CD4-positive, alpha-beta T cell (primary cell): ENCODE measurements at regions not wholly inside any gene's neighbourhood (a gene's known extent, or its start where the extent isn't known, plus 50 kb on each side); places are given as distances from the start of the nearest gene placed in this dataset.

ENCODE experiments used
- ATAC-seq: fragments of 200-7000 bp; cut with Tn5 transposase; one replicate; pipeline ENCODE4 v1.10.0; 2022; ENCODE audit warnings: mild to moderate bottlenecking; ENCODE audit not compliant: poor library complexity
- CTCF ChIA-PET: fragments of 350-600 bp; sonication (Branson Sonifier 250); formaldehyde crosslinking; loops from one replicate; lab custom pipeline; 2021; ENCODE audit warnings: antibody characterized with exemption, inconsistent platforms; lab: Charles Lee
- POLR2A ChIA-PET: fragments of 350-600 bp; sonication (Branson Sonifier 250); formaldehyde crosslinking; loops from one replicate; lab custom pipeline; 2021; ENCODE audit warnings: antibody characterized with exemption, inconsistent platforms; lab: Charles Lee
- DNase-seq, 14 experiments: peaks; one replicate each; pipeline ENCODE4 v3.0.0-alpha.2; 2013 to 2020; ENCODE audit warnings: mixed read lengths in 2 of 14
- H3K27ac ChIP-seq, 2 donors: one replicate each; pipeline versions ENCODE4 v1.5.1 to v1.7.0; 2013; ENCODE audit warnings: low read length in 2 of 2, low read depth in 1 of 2, mild to moderate bottlenecking in 1 of 2
- H3K27me3 ChIP-seq, 2 experiments: 1 replicate in 1 of 2; 2 replicates in 1 of 2; pipeline versions ENCODE4 v1.6.1 to v1.7.0; 2013; ENCODE audit warnings: low read length in 2 of 2, control low read depth in 1 of 2, mild to moderate bottlenecking in 1 of 2, moderate library complexity in 1 of 2; ENCODE audit not compliant: insufficient read depth in 2 of 2, control insufficient read depth in 1 of 2
- H3K36me3 ChIP-seq: one replicate; pipeline ENCODE4 v1.6.1; 2013; ENCODE audit warnings: low read length, control low read depth; ENCODE audit not compliant: insufficient read depth
- H3K4me1 ChIP-seq: one replicate; pipeline ENCODE4 v1.6.1; 2013; ENCODE audit warnings: low read length, control low read depth; ENCODE audit not compliant: insufficient read depth
- H3K4me3 ChIP-seq: one replicate; pipeline ENCODE4 v1.5.1; 2013; ENCODE audit warnings: mild to moderate bottlenecking, low read length, moderate library complexity
- H3K9me3 ChIP-seq, 2 experiments: 1 replicate in 1 of 2; 2 replicates in 1 of 2; pipeline versions ENCODE4 v1.6.1 to v1.7.0; 2013; ENCODE audit warnings: low read length in 2 of 2, mild to moderate bottlenecking in 2 of 2, control low read depth in 1 of 2, moderate library complexity in 1 of 2; ENCODE audit not compliant: control insufficient read depth in 1 of 2, insufficient read depth in 1 of 2
- H3K27ac Mint-ChIP-seq: one replicate; pipeline ENCODE4 v1.8.0; 2020; ENCODE audit warnings: mixed read lengths
- H3K27me3 Mint-ChIP-seq: one replicate; pipeline ENCODE4 v1.8.0; 2021; ENCODE audit warnings: mixed read lengths
- H3K36me3 Mint-ChIP-seq: one replicate; pipeline ENCODE4 v1.8.0; 2021; ENCODE audit warnings: low read depth, mixed read lengths
- H3K4me1 Mint-ChIP-seq: one replicate; pipeline ENCODE4 v1.8.0; 2021; ENCODE audit warnings: low read depth, mixed read lengths
- H3K4me3 Mint-ChIP-seq: one replicate; pipeline ENCODE4 v1.8.0; 2020; ENCODE audit warnings: mild to moderate bottlenecking, mixed read lengths
- H3K9me3 Mint-ChIP-seq: one replicate; pipeline ENCODE4 v1.8.0; 2020; ENCODE audit warnings: mixed read lengths
- intact Hi-C, 2 experiments: fragments of 100-400 bp; cut with DNase I in 1 of 2; cut with micrococcal nuclease in 1 of 2; formaldehyde crosslinking; loops; one replicate each; pipeline versions ENCODE4 v1.15.1 to v1.9.0; 2023 to 2025; cut with DNase I, micrococcal nuclease
- TF ChIP-seq, protein P1 (sequence below): fragments of 200-600 bp; IDR thresholded peaks from one replicate; pipeline ENCODE4 v1.8.0; 2022; ENCODE audit warnings: antibody characterized with exemption, mild to moderate bottlenecking

DNA sequence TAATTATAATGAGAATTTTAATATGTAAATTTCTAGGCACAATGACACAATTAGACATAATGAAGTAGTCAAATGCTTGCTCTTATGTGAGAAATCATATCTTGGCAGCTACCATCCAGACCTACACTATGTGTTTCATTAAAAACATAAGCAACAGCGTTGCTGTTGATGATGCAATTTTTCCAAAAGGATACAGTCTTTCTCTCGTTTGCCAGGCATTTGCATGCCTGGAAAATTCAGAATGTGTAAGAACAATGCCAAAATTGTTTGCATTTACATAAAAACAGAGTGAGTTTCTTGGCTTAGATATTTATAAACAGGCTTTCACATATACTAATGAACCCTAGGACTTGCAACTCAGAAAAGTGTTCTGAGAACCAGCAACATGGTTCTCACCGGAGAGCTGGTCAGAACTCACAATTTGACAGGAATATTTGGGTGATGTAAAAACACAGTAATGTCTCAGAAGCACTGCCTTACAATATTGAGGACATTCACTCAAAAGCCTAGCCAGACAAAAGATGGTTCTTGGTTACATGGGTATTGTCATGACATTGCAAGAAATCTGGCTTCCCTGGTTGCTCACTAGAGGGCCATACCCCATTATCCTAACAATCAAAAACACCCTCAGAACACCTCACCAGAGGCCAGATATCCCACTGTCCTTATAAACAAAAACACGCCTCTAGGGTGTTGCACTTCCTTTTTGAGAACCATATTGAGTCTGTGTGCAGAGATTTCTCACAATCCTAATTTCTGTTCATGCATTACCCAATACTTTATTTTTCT is 1029.0 kb upstream of the AGA start:
- Mint-ChIP-seq H3K4me3 (no peak overlapping the region), H3K4me1 (no peaks in the 10 kb centered on the region), H3K27me3 (no peaks in the 10 kb centered on the region), H3K36me3 (no peaks in the 10 kb centered on the region), H3K9me3 (peaks cover 7% of the 10 kb centered on the region), H3K27ac (no peak overlapping the region)
- H3K4me1 ChIP-seq = no peaks in the 10 kb centered on the region
- CTCF ChIA-PET = no interaction called here
- TF ChIP-seq, protein P1, sequence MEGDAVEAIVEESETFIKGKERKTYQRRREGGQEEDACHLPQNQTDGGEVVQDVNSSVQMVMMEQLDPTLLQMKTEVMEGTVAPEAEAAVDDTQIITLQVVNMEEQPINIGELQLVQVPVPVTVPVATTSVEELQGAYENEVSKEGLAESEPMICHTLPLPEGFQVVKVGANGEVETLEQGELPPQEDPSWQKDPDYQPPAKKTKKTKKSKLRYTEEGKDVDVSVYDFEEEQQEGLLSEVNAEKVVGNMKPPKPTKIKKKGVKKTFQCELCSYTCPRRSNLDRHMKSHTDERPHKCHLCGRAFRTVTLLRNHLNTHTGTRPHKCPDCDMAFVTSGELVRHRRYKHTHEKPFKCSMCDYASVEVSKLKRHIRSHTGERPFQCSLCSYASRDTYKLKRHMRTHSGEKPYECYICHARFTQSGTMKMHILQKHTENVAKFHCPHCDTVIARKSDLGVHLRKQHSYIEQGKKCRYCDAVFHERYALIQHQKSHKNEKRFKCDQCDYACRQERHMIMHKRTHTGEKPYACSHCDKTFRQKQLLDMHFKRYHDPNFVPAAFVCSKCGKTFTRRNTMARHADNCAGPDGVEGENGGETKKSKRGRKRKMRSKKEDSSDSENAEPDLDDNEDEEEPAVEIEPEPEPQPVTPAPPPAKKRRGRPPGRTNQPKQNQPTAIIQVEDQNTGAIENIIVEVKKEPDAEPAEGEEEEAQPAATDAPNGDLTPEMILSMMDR = no peak
- H3K4me3 ChIP-seq = no peak overlapping the region
- H3K27me3 ChIP-seq = no peaks in the 10 kb centered on the region
- no peak for DNase-seq
- POLR2A ChIA-PET = no interaction called here
- no peaks in the 10 kb centered on the region for H3K9me3 ChIP-seq
- ATAC-seq = no peak
- no peak overlapping the region for H3K27ac ChIP-seq
- intact Hi-C loops = no loop called here
- H3K36me3 ChIP-seq = no peaks in the 10 kb centered on the region

GRCh38 chr4:178471994-178472393 is 1029.8 kb upstream of the AGA start:
- TF ChIP-seq, protein P1 = no peak
- H3K27ac ChIP-seq = no peak overlapping the region
- POLR2A ChIA-PET = no interaction called here
- no peaks in the 10 kb centered on the region for H3K36me3 ChIP-seq
- ATAC-seq = no peak
- H3K9me3 ChIP-seq = no peaks in the 10 kb centered on the region
- CTCF ChIA-PET = no interaction called here
- intact Hi-C loops = no loop called here
- Mint-ChIP-seq H3K27ac (no peak overlapping the region), H3K9me3 (peaks cover 7% of the 10 kb centered on the region), H3K36me3 (no peaks in the 10 kb centered on the region), H3K27me3 (no peaks in the 10 kb centered on the region), H3K4me3 (no peak overlapping the region), H3K4me1 (no peaks in the 10 kb centered on the region)
- DNase-seq = no peak
- no peaks in the 10 kb centered on the region for H3K4me1 ChIP-seq
- H3K27me3 ChIP-seq = no peaks in the 10 kb centered on the region
- no peak overlapping the region for H3K4me3 ChIP-seq

DNA sequence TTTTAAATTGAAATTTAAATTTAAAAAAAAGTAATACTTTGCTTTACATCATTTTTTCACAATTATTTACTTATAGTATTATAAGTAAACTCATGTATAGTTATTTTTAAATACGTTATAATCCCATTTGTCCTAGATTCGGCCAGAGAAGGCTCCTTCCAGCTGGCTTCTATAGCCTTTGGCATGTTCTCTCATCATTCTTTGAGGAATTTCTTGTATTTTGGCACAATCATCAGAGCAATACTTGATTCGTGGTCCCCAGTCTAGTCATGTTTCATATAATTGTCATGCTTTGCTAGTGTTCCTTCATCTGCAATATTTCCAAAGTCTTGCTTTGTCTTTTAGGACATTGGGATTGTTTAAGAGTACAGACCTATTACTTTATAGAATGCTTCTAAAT is 1037.9 kb upstream of the AGA start:
- no peaks in the 10 kb centered on the region for H3K4me1 ChIP-seq
- no peaks in the 10 kb centered on the region for H3K36me3 ChIP-seq
- TF ChIP-seq, protein P1 = no peak
- Mint-ChIP-seq H3K4me3 (no peak overlapping the region), H3K4me1 (no peaks in the 10 kb centered on the region), H3K27me3 (no peaks in the 10 kb centered on the region), H3K36me3 (no peaks in the 10 kb centered on the region), H3K27ac (no peak overlapping the region), H3K9me3 (no peaks in the 10 kb centered on the region)
- H3K27ac ChIP-seq = no peak overlapping the region
- H3K4me3 ChIP-seq = no peak overlapping the region
- DNase-seq = no peak
- H3K9me3 ChIP-seq = peaks cover 0 to 8% of the 10 kb centered on the region in 2 experiments
- intact Hi-C loops = no loop called here
- CTCF ChIA-PET = no interaction called here
- POLR2A ChIA-PET = no interaction called here
- H3K27me3 ChIP-seq = no peaks in the 10 kb centered on the region
- ATAC-seq = no peak
